ENCODE measurements at regions not wholly inside any gene's neighbourhood (a gene's known extent, or its start where the extent isn't known, plus 50 kb on each side); places are given as distances from the start of the nearest gene placed in this dataset.
A peak's percentile ranks its signal among the peaks of the same experiment; 100 is the strongest.

DNA sequence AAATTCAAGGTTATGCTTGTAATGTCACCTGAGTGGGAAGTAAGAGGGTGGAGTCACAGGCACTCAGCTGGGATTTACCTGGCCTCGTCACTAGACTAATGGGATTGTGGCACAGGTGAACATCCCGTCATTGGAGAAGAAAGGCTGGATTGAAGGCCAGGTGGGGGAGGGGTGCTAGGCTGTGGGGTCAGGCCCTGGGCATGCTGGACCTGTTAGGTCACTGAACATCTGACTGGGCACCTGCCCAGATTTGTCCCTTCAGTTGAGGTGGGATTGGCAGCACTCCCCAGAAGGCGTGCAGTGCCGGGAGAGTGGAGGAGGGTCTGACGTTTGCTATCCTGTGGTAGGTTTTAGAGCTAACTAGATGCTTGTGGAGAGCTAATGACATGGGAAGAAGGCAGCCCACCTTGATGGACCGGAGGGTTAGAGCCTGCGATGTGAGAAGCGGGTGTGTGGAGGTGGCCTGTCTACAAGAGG is 161.5 kb upstream of the ZNF267 start:
- Histone ChIP-seq H3K27ac (ENCODE audit: low read depth) (no peak overlapping the region), H3K4me2 (no peak overlapping the region), H3K27me3 (ENCODE audit: insufficient read depth) (no peaks in the 10 kb centered on the region), H3K79me2 (replicated peaks; ENCODE audit: insufficient read depth) (peaks cover 33% of the 10 kb centered on the region), H3K36me3 (ENCODE audit: insufficient read depth) (no peaks in the 10 kb centered on the region), H3K9me2 (ENCODE audit: insufficient read depth) (no peaks in the 10 kb centered on the region), H2AFZ (no peak overlapping the region), H3F3A (replicated peaks; ENCODE audit: low read depth) (no peaks in the 10 kb centered on the region), H4K20me1 (replicated peaks; ENCODE audit: insufficient read depth) (0 out of 2 replicates have a peak, but pooled peaks cover 8% of the 10 kb centered on the region), H3K4me3 (no peak overlapping the region), H3K4me1 (ENCODE audit: insufficient read depth) (peaks cover 21% of the 10 kb centered on the region)
- peaks cover 17% of the 10 kb centered on the region for H3K27me3 Mint-ChIP-seq (ENCODE audit: insufficient read depth, low read depth, poor library complexity)
- no peaks in the 10 kb centered on the region; the same call in 2 of the 3 replicates for H3K9me3 Mint-ChIP-seq
- TF ChIP-seq ZNF114 (CRISPR knock-in tag; IDR thresholded peaks at IDR 0.05) = no peak
- no peak for TF ChIP-seq EZH2phosphoT487 (IDR thresholded peaks at IDR 0.05; ENCODE audit: unreplicated experiment)
- no peak for TF ChIP-seq ZNF331 (CRISPR knock-in tag; IDR thresholded peaks at IDR 0.05; ENCODE audit: low read depth)
- TF ChIP-seq, protein P1, sequence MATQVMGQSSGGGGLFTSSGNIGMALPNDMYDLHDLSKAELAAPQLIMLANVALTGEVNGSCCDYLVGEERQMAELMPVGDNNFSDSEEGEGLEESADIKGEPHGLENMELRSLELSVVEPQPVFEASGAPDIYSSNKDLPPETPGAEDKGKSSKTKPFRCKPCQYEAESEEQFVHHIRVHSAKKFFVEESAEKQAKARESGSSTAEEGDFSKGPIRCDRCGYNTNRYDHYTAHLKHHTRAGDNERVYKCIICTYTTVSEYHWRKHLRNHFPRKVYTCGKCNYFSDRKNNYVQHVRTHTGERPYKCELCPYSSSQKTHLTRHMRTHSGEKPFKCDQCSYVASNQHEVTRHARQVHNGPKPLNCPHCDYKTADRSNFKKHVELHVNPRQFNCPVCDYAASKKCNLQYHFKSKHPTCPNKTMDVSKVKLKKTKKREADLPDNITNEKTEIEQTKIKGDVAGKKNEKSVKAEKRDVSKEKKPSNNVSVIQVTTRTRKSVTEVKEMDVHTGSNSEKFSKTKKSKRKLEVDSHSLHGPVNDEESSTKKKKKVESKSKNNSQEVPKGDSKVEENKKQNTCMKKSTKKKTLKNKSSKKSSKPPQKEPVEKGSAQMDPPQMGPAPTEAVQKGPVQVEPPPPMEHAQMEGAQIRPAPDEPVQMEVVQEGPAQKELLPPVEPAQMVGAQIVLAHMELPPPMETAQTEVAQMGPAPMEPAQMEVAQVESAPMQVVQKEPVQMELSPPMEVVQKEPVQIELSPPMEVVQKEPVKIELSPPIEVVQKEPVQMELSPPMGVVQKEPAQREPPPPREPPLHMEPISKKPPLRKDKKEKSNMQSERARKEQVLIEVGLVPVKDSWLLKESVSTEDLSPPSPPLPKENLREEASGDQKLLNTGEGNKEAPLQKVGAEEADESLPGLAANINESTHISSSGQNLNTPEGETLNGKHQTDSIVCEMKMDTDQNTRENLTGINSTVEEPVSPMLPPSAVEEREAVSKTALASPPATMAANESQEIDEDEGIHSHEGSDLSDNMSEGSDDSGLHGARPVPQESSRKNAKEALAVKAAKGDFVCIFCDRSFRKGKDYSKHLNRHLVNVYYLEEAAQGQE (IDR thresholded peaks at IDR 0.05; ENCODE audit: unreplicated experiment) = no peak
- no peak for TF ChIP-seq CREB1 (CRISPR knock-in tag; IDR thresholded peaks at IDR 0.05; ENCODE audit: low read depth)
- peak overlapping the region; percentile 35; the same call in 1 of the 3 replicates for H3K4me3 Mint-ChIP-seq
- H3K36me3 Mint-ChIP-seq (ENCODE audit: low read depth) = peaks cover 51% of the 10 kb centered on the region
- DNase-seq (ENCODE audit: low spot score) = no peak
- ATAC-seq = no peak
- H3K4me1 Mint-ChIP-seq = peaks cover 26% of the 10 kb centered on the region
- H3K27ac Mint-ChIP-seq = no peak overlapping the region

DNA sequence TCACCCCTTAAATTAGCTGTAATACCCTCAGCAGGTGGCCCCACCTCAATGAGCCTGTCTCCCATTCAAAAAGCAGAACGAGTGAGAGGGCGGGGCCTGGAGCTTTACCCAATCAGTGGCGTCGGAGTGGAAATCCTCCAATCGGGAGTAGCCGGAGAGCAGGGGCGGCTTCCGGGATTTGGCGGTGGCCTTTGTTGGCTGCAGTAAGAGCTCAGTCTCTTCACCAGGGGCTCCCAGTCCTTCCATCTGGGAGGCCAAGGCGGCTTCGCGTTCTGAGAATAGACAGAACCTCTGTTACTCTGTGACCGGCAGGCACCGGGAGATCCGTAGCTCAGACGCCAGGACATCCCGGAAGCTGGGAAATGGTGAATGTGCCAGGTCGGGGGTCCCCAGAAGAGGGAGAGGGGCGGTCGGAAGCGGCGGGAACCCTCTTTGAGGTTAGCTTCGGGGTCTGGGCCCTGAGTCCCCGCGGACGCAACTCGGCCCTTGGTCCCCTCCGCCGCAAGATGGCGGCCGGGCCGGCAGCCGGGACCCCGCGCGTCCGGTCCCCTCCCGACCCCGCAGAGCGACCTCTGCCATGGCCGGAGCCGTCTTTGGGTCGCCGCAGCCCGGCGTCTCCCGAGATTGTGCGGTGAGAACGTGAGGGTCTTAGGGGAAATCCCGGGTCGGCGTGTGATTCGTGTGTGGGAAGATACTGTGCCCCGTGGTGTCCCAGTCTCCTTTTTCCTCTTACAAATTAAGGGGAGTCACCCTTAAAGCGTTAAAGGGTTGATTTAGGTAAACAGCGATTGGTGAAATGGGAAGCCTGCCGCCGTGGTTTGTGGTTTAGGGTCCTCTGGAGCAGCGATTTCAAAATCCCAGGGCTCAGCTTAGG is 160.3 kb upstream of the ZNF267 start:
- peaks cover 42% of the 10 kb centered on the region for H3K79me2 ChIP-seq (replicated peaks; ENCODE audit: insufficient read depth)
- Mint-ChIP-seq H3K27me3 (ENCODE audit: insufficient read depth, low read depth, poor library complexity) (peaks cover 17% of the 10 kb centered on the region), H3K4me3 (peak overlapping the region; percentile 99), H3K4me1 (peaks cover 26% of the 10 kb centered on the region), H3K36me3 (ENCODE audit: low read depth) (peaks cover 42% of the 10 kb centered on the region), H3K27ac (peak overlapping the region; percentile 100), H3K9me3 (no peaks in the 10 kb centered on the region; the same call in 2 of the 3 replicates)
- H3K27ac ChIP-seq (ENCODE audit: low read depth) = peak overlapping the region; percentile 98
- no peaks in the 10 kb centered on the region for H3F3A ChIP-seq (replicated peaks; ENCODE audit: low read depth)
- peaks cover 21% of the 10 kb centered on the region for H3K4me1 ChIP-seq (ENCODE audit: insufficient read depth)
- no peak for TF ChIP-seq JUNB (IDR thresholded peaks at IDR 0.05; ENCODE audit: unreplicated experiment)
- no peak for TF ChIP-seq EZH2 (IDR thresholded peaks at IDR 0.05; ENCODE audit: low read depth, unreplicated experiment)
- peak; percentile 86 for TF ChIP-seq POLR2AphosphoS5 (IDR thresholded peaks at IDR 0.05; ENCODE audit: low read depth)
- H3K9me2 ChIP-seq (ENCODE audit: insufficient read depth) = no peaks in the 10 kb centered on the region
- H3K4me2 ChIP-seq = peak overlapping the region; percentile 84
- no peaks in the 10 kb centered on the region for H3K36me3 ChIP-seq (ENCODE audit: insufficient read depth)
- H3K27me3 ChIP-seq (ENCODE audit: insufficient read depth) = no peaks in the 10 kb centered on the region
- DNase-seq (ENCODE audit: low spot score) (peak; percentile 98), ATAC-seq (peak; percentile 90)
- peak overlapping the region; percentile 89 for H3K4me3 ChIP-seq
- H4K20me1 ChIP-seq (replicated peaks; ENCODE audit: insufficient read depth) = peaks cover 8% of the 10 kb centered on the region; the same call in 1 of the 2 replicates
- H2AFZ ChIP-seq = peak overlapping the region; percentile 8; the same call in 1 of the 2 replicates
